H1 (cell line): ENCODE measurements at regions not wholly inside any gene's neighbourhood (a gene's known extent, or its start where the extent isn't known, plus 50 kb on each side); places are given as distances from the start of the nearest gene placed in this dataset.

Experiments used
- CTCF ChIA-PET: fragments of 300-600 bp; sonication (Branson Sonifier 250); formaldehyde crosslinking; loops from one replicate; lab custom pipeline; 2021; ENCODE audit not compliant: partially characterized antibody; lab: Charles Lee
- POLR2A ChIA-PET: fragments of 300-600 bp; sonication (Branson Sonifier 250); formaldehyde crosslinking; loops from one replicate; lab custom pipeline; 2021; ENCODE audit warnings: inconsistent platforms; ENCODE audit not compliant: partially characterized antibody; lab: Charles Lee
- DNase-seq, 2 experiments: peaks; one replicate each; pipeline versions ENCODE4 v3.0.0 to v3.0.0-alpha.2; 2010 to 2022; ENCODE audit warnings: low spot score in 2 of 2, low read depth in 1 of 2, mixed read lengths in 1 of 2
- FAIRE-seq: peaks from 2 replicates; lab custom pipeline; 2011; peaks lifted over from hg19 to GRCh38; lab: Jason Lieb, UNC
- H2AFZ ChIP-seq: 2 replicates; pipeline ENCODE4 v1.8.1; 2012; ENCODE audit warnings: low read length, inconsistent platforms
- H2AK5ac ChIP-seq: 2 replicates; pipeline ENCODE4 v1.6.1; 2013; ENCODE audit warnings: low read depth, low read length
- H2BK120ac ChIP-seq: replicated peaks from 2 replicates; pipeline ENCODE3; 2013; ENCODE audit warnings: low read depth, low read length, inconsistent platforms
- H2BK12ac ChIP-seq: 2 replicates; pipeline ENCODE4 v1.6.1; 2013; ENCODE audit warnings: low read depth, low read length
- H2BK15ac ChIP-seq: 2 replicates; pipeline ENCODE4 v1.6.1; 2013; ENCODE audit warnings: low read length
- H2BK20ac ChIP-seq: 2 replicates; pipeline ENCODE4 v1.6.1; 2013; ENCODE audit warnings: low read length
- H2BK5ac ChIP-seq: 2 replicates; pipeline ENCODE4 v1.6.1; 2013; ENCODE audit warnings: low read depth, low read length
- H3K14ac ChIP-seq: 2 replicates; pipeline ENCODE4 v1.6.1; 2013; ENCODE audit warnings: inconsistent platforms; ENCODE audit not compliant: insufficient read length
- H3K18ac ChIP-seq: 2 replicates; pipeline ENCODE4 v1.6.1; 2013; ENCODE audit warnings: low read length; ENCODE audit errors: extremely low read depth
- H3K23ac ChIP-seq: 2 replicates; pipeline ENCODE4 v1.6.1; 2013; ENCODE audit warnings: inconsistent platforms; ENCODE audit not compliant: insufficient read length
- H3K23me2 ChIP-seq: 2 replicates; pipeline ENCODE4 v1.6.1; 2013; ENCODE audit warnings: low read depth, low read length
- H3K27ac ChIP-seq: 2 replicates; pipeline ENCODE4 v1.6.1; 2011; ENCODE audit warnings: low read depth, low read length, inconsistent platforms
- H3K27me3 ChIP-seq, 4 experiments: replicated peaks in 1 of 4; 1 replicate in 1 of 4; 2 replicates in 3 of 4; pipeline versions ENCODE4 v1.6.1 to v1.8.1; 2011 to 2013; ENCODE audit warnings: low read length in 3 of 4, mild to moderate bottlenecking in 3 of 4, inconsistent platforms in 2 of 4, mixed read lengths in 2 of 4, moderate library complexity in 1 of 4; ENCODE audit not compliant: control insufficient read depth in 3 of 4, insufficient read depth in 3 of 4; ENCODE audit errors: extremely low read depth in 1 of 4
- H3K36me3 ChIP-seq, 4 experiments: 2 replicates each; pipeline versions ENCODE4 v1.6.1 to v1.8.1; 2011 to 2013; ENCODE audit warnings: mild to moderate bottlenecking in 4 of 4, low read length in 3 of 4, moderate library complexity in 2 of 4, control low read depth in 1 of 4, inconsistent platforms in 1 of 4; ENCODE audit not compliant: insufficient read depth in 4 of 4, control insufficient read depth in 2 of 4
- H3K4ac ChIP-seq: replicated peaks from 2 replicates; pipeline ENCODE3; 2013; ENCODE audit warnings: low read length, low read depth, mixed read lengths, inconsistent platforms; ENCODE audit not compliant: insufficient read length
- H3K4me1 ChIP-seq, 4 experiments: replicated peaks in 1 of 4; 1 replicate in 1 of 4; 2 replicates in 3 of 4; pipeline versions ENCODE4 v1.6.1 to v1.8.1; 2011 to 2013; ENCODE audit warnings: low read length in 3 of 4, inconsistent platforms in 2 of 4, mixed read lengths in 1 of 4; ENCODE audit not compliant: insufficient read depth in 4 of 4, control insufficient read depth in 3 of 4
- H3K4me2 ChIP-seq, 2 experiments: 2 replicates each; pipeline versions ENCODE4 v1.6.1 to v1.8.1; 2011 to 2013; ENCODE audit warnings: low read depth in 2 of 2, low read length in 2 of 2, control low read depth in 1 of 2, inconsistent platforms in 1 of 2, mild to moderate bottlenecking in 1 of 2; ENCODE audit not compliant: insufficient read depth in 1 of 2
- H3K4me3 ChIP-seq, 4 experiments: fragments of 200-600, 300-600 bp in 1 of 4; sonication (generic), shearing (Covaris generic), sonication (Bioruptor Twin) in 1 of 4; 2 replicates each; pipeline versions ENCODE4 v1.5.1 to v1.8.1; 2011 to 2016; ENCODE audit warnings: low read length in 4 of 4, low read depth in 3 of 4, control low read depth in 2 of 4, inconsistent platforms in 2 of 4, mild to moderate bottlenecking in 2 of 4, mixed read lengths in 1 of 4, moderate library complexity in 1 of 4; ENCODE audit not compliant: insufficient read depth in 2 of 4; ENCODE audit errors: extremely low read depth in 1 of 4
- H3K56ac ChIP-seq: replicated peaks from 2 replicates; pipeline ENCODE3; 2013; ENCODE audit warnings: low read depth, mild to moderate bottlenecking, mixed read lengths, low read length, inconsistent platforms; ENCODE audit not compliant: insufficient read length
- H3K79me1 ChIP-seq: 2 replicates; pipeline ENCODE4 v1.6.1; 2013; ENCODE audit warnings: low read depth, low read length, control low read depth
- H3K79me2 ChIP-seq, 2 experiments: 2 replicates each; pipeline versions ENCODE4 v1.6.1 to v1.8.1; 2012 to 2013; ENCODE audit warnings: low read length in 2 of 2, mild to moderate bottlenecking in 2 of 2, inconsistent platforms in 1 of 2; ENCODE audit not compliant: insufficient read depth in 2 of 2, control insufficient read depth in 1 of 2
- H3K9ac ChIP-seq, 4 experiments: replicated peaks in 1 of 4; 1 replicate in 1 of 4; 2 replicates in 3 of 4; pipeline versions ENCODE4 v1.6.1 to v1.8.1; 2011 to 2013; ENCODE audit warnings: low read depth in 3 of 4, low read length in 3 of 4, control low read depth in 2 of 4, mild to moderate bottlenecking in 2 of 4, moderate library complexity in 2 of 4, inconsistent platforms in 1 of 4; ENCODE audit errors: extremely low read depth in 1 of 4
- H3K9me3 ChIP-seq, 2 experiments: 2 replicates each; pipeline versions ENCODE4 v1.6.1 to v1.8.1; 2012 to 2013; ENCODE audit warnings: mild to moderate bottlenecking in 2 of 2, moderate library complexity in 2 of 2, control low read depth in 1 of 2, inconsistent platforms in 1 of 2, low read depth in 1 of 2, low read length in 1 of 2, mixed read lengths in 1 of 2; ENCODE audit not compliant: insufficient read depth in 2 of 2
- H4K20me1 ChIP-seq, 2 experiments: replicated peaks in 1 of 2; 2 replicates each; pipeline versions ENCODE3 to v1.8.1; 2011 to 2013; ENCODE audit warnings: inconsistent platforms in 2 of 2, low read length in 2 of 2, mild to moderate bottlenecking in 1 of 2; ENCODE audit not compliant: insufficient read depth in 2 of 2, control insufficient read depth in 1 of 2
- H4K5ac ChIP-seq: 2 replicates; pipeline ENCODE4 v1.6.1; 2013; ENCODE audit warnings: low read length, low read depth, mixed read lengths, inconsistent platforms; ENCODE audit not compliant: insufficient read length
- H4K8ac ChIP-seq: 2 replicates; pipeline ENCODE4 v1.8.0; 2013; ENCODE audit warnings: mild to moderate bottlenecking, moderate library complexity, low read length, inconsistent platforms; ENCODE audit not compliant: insufficient read depth; ENCODE audit errors: extremely low read depth
- H4K91ac ChIP-seq: replicated peaks from 2 replicates; pipeline ENCODE3; 2013; ENCODE audit warnings: low read length, mixed read lengths, inconsistent platforms; ENCODE audit not compliant: insufficient read length
- CBX8 ChIP-seq: fragments of 300-800, 300-1000 bp; sonication (generic); IDR thresholded peaks from 2 replicates; pipeline ENCODE4 v1.7.1; 2016; ENCODE audit warnings: low read depth, low read length, borderline replicate concordance
- CEBPB ChIP-seq: IDR thresholded peaks from 2 replicates; pipeline ENCODE4 v1.6.1; 2012; ENCODE audit warnings: low read depth, low read length
- CHD2 ChIP-seq: IDR thresholded peaks from 2 replicates; pipeline ENCODE4 v1.6.1; 2012; ENCODE audit warnings: low read length, improper control_type of control experiment
- GABPA ChIP-seq: IDR thresholded peaks from 2 replicates; pipeline ENCODE4 v1.6.1; 2011; ENCODE audit warnings: mild to moderate bottlenecking, low read length, moderate library complexity, borderline replicate concordance; ENCODE audit not compliant: insufficient read depth
- KDM5A ChIP-seq: fragments of 200-600 bp; IDR thresholded peaks from 2 replicates; pipeline ENCODE4 v1.7.1; 2012; ENCODE audit warnings: mild to moderate bottlenecking, low read length, inconsistent platforms, mixed read lengths
- RBBP5 ChIP-seq: IDR thresholded peaks from 2 replicates; pipeline ENCODE4 v1.7.1; 2012; ENCODE audit warnings: low read depth, mild to moderate bottlenecking, inconsistent platforms, low read length, moderate library complexity, borderline replicate concordance
- TCF12 ChIP-seq: IDR thresholded peaks from 2 replicates; pipeline ENCODE4 v1.6.1; 2011; ENCODE audit warnings: low read depth, mild to moderate bottlenecking, low read length
- WGBS, 2 experiments: shearing (Covaris generic) in 1 of 2; methylation state at CpG; one replicate each; pipeline versions ENCODE4 v1.1.6 to v1.1.7; 2013 to 2015; ENCODE audit warnings: low lambda C conversion rate in 2 of 2, mixed read lengths in 2 of 2, inconsistent platforms in 1 of 2, low coverage in 1 of 2, missing lambda C conversion rate in 1 of 2; ENCODE audit not compliant: insufficient replicate concordance in 2 of 2, insufficient coverage in 1 of 2, insufficient read length in 1 of 2; ENCODE audit errors: extremely low coverage in 1 of 2, missing lambda C conversion rate in 1 of 2; 5-methylcytosine and 5-hydroxymethylcytosine counted together
- TF ChIP-seq, protein P1 (sequence below): IDR thresholded peaks from 2 replicates; pipeline ENCODE4 v1.6.1; 2011; ENCODE audit warnings: low read length, improper control_type of control experiment

DNA sequence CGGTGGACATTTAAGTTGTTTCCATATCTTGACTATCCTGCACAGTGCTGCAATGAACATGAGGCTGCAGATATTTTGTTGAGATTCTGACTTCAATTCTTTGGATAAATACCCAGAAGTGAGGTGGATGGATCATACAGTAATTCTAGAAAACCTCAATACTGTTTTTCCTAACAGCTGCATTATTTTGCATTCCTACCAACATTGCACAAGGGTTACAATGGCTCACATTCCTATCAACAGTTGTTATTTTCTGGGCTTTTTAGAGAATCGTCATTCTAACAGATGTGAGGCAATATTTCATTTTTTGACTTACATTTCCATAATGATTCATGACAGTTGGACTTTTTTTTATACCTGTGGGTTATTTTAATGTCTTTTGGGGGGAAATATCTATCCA is 716.9 kb upstream of the ANO3 start:
- Histone ChIP-seq H2AK5ac (no peak overlapping the region), H3K56ac (no peak overlapping the region), H3K79me2 (no peaks in the 10 kb centered on the region), H3K23me2 (no peaks in the 10 kb centered on the region), H2BK120ac (no peak overlapping the region), H3K23ac (no peak overlapping the region), H4K5ac (no peak overlapping the region), H3K27ac (no peak overlapping the region), H3K36me3 (no peaks in the 10 kb centered on the region), H3K79me1 (no peaks in the 10 kb centered on the region), H3K18ac (no peak overlapping the region), H3K27me3 (no peaks in the 10 kb centered on the region), H2BK20ac (no peak overlapping the region), H3K4me3 (no peak overlapping the region), H3K14ac (no peak overlapping the region), H3K4me1 (no peaks in the 10 kb centered on the region; a peak in 1 of 7 replicates), H4K20me1 (no peaks in the 10 kb centered on the region), H3K9ac (no peak overlapping the region), H3K4me2 (no peak overlapping the region), H2BK15ac (no peak overlapping the region), H4K91ac (no peak overlapping the region), H2BK5ac (no peak overlapping the region), H3K4ac (no peak overlapping the region), H2BK12ac (no peak overlapping the region), H2AFZ (no peak overlapping the region), H3K9me3 (peaks cover 7 to 9% of the 10 kb centered on the region in 2 experiments; a peak in 2 of 4 replicates), H4K8ac (no peak overlapping the region)
- FAIRE-seq, result no peak
- CTCF ChIA-PET, result interaction anchor here (0.7 kb wide), 1 partner anchor 111 kb away, joined by 3 read pairs; no protein-coding TSS in a partner anchor
- WGBS, 2 experiments, result 67% methylated on average over 2 of the region's 2 CpGs; no CpG with 5 or more reads in 1 of the 2 experiments
- POLR2A ChIA-PET, result no interaction called here
- TF ChIP-seq, protein P1, sequence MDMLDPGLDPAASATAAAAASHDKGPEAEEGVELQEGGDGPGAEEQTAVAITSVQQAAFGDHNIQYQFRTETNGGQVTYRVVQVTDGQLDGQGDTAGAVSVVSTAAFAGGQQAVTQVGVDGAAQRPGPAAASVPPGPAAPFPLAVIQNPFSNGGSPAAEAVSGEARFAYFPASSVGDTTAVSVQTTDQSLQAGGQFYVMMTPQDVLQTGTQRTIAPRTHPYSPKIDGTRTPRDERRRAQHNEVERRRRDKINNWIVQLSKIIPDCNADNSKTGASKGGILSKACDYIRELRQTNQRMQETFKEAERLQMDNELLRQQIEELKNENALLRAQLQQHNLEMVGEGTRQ, result no peak
- no peak for TF ChIP-seq TCF12
- no peak for TF ChIP-seq KDM5A
- no peak for TF ChIP-seq CEBPB
- TF ChIP-seq GABPA, result no peak
- no peak for TF ChIP-seq CBX8
- no peak for TF ChIP-seq CHD2
- no peak for TF ChIP-seq RBBP5
- DNase-seq, result no peak
